Panc1 (cell line): ENCODE measurements at regions not wholly inside any gene's neighbourhood (a gene's known extent, or its start where the extent isn't known, plus 50 kb on each side); places are given as distances from the start of the nearest gene placed in this dataset.

Experiments
- ATAC-seq: fragments of 200-7000 bp; cut with Tn5 transposase; 2 replicates; pipeline ENCODE4 v1.9.1; 2020; ENCODE audit warnings: mild to moderate bottlenecking, moderate library complexity
- BruUV-seq: library from RNA; stranded (reverse); fragments of 400-500 nt; replicated peaks from 2 replicates; lab custom pipeline; 2021; lab: Mats Ljungman, UMichigan
- CTCF ChIA-PET: fragments of 300-600 bp; sonication (Branson Sonifier 250); formaldehyde crosslinking; loops from one replicate; lab custom pipeline; 2022; ENCODE audit warnings: antibody characterized with exemption; lab: Charles Lee
- POLR2A ChIA-PET: fragments of 300-600 bp; sonication (Branson Sonifier 250); formaldehyde crosslinking; loops from one replicate; lab custom pipeline; 2022; ENCODE audit warnings: antibody characterized with exemption; lab: Charles Lee
- DNase-seq: peaks from one replicate; pipeline ENCODE4 v3.0.0-alpha.2; 2010; ENCODE audit warnings: low read depth, low spot score
- H3K27ac ChIP-seq: 2 replicates; pipeline ENCODE4 v1.5.1; 2011; ENCODE audit warnings: mild to moderate bottlenecking, low read length, inconsistent platforms
- H3K27me3 ChIP-seq: fragments of 200-500 bp; sonication (Bioruptor generic); 2 replicates; pipeline ENCODE4 v1.6.0; 2014; ENCODE audit warnings: low read length, inconsistent platforms; ENCODE audit not compliant: control insufficient read depth, insufficient read depth
- H3K36me3 ChIP-seq: fragments of 200-500 bp; sonication (Bioruptor generic); 2 replicates; pipeline ENCODE4 v1.5.1; 2014; ENCODE audit warnings: inconsistent platforms, mild to moderate bottlenecking, low read length, moderate library complexity; ENCODE audit not compliant: control insufficient read depth, insufficient read depth
- H3K4me1 ChIP-seq: 2 replicates; pipeline ENCODE4 v1.5.1; 2011; ENCODE audit warnings: inconsistent platforms, mild to moderate bottlenecking, low read length, moderate library complexity; ENCODE audit not compliant: control insufficient read depth, insufficient read depth
- H3K4me3 ChIP-seq, 2 experiments: 2 replicates each; pipeline ENCODE4 v1.5.1; 2011 to 2012; ENCODE audit warnings: low read depth in 2 of 2, low read length in 2 of 2, mild to moderate bottlenecking in 2 of 2, inconsistent platforms in 1 of 2, moderate library complexity in 1 of 2
- H3K9me3 ChIP-seq: fragments of 200-500 bp; sonication (Bioruptor generic); 2 replicates; pipeline ENCODE4 v1.5.1; 2014; ENCODE audit warnings: low read depth, mild to moderate bottlenecking, inconsistent platforms, low read length, moderate library complexity; ENCODE audit not compliant: control insufficient read depth, insufficient read depth
- CTCF ChIP-seq: fragments of 450-650 bp; IDR thresholded peaks from 2 replicates; pipeline ENCODE4 v1.5.1; 2017; ENCODE audit warnings: mild to moderate bottlenecking
- POLR2AphosphoS5 ChIP-seq: IDR thresholded peaks from 2 replicates; pipeline ENCODE4 v1.6.1; 2012; ENCODE audit warnings: mild to moderate bottlenecking, low read depth, low read length, moderate library complexity
- REST ChIP-seq, 2 experiments: IDR thresholded peaks; 2 replicates each; pipeline ENCODE4 v1.6.1; 2011 to 2012; ENCODE audit warnings: low read depth in 2 of 2, control low read depth in 1 of 2, low read length in 1 of 2, mild to moderate bottlenecking in 1 of 2, moderate library complexity in 1 of 2; ENCODE audit not compliant: insufficient read depth in 1 of 2
- SIN3A ChIP-seq: IDR thresholded peaks from 2 replicates; pipeline ENCODE4 v1.6.1; 2012; ENCODE audit warnings: low read depth, mild to moderate bottlenecking, low read length, moderate library complexity, borderline replicate concordance; ENCODE audit not compliant: insufficient read depth
- TCF7L2 ChIP-seq: IDR thresholded peaks from 2 replicates; pipeline ENCODE4 v1.6.1; 2011; ENCODE audit warnings: mild to moderate bottlenecking, low read depth, low read length, inconsistent platforms
- in situ Hi-C: cut with HindIII; loops from 2 replicates; pipeline ENCODE4 v1.10.0; 2016; ENCODE audit warnings: low sequenced_read_pairs, low pct_unique_long_range_greater_than_20kb
- intact Hi-C: fragments of 100-400 bp; cut with micrococcal nuclease; formaldehyde crosslinking; loops from one replicate; pipeline ENCODE4 v1.10.0; 2022; ENCODE audit not compliant: unreplicated experiment

- ATAC-seq (no peak), DNase-seq (no peak)
- Histone ChIP-seq H3K4me1 (no peaks in the 10 kb centered on the region), H3K36me3 (no peaks in the 10 kb centered on the region), H3K4me3 (no peak overlapping the region), H3K9me3 (no peaks in the 10 kb centered on the region), H3K27ac (no peak overlapping the region), H3K27me3 (no peaks in the 10 kb centered on the region; the same call in 1 of the 2 replicates)
- in situ Hi-C loops (no loop called here), intact Hi-C loops (no loop called here)
- no peak for TF ChIP-seq SIN3A
- TF ChIP-seq POLR2AphosphoS5: no peak
- TF ChIP-seq REST (IDR thresholded peaks at IDR 0.05; ENCODE audit: insufficient read depth in 1 of 2, low read depth in 2 of 2, low read length in 1 of 2): no peak
- TF ChIP-seq CTCF: no peak
- no peak for TF ChIP-seq TCF7L2
- ChIA-PET POLR2A (no interaction called here), CTCF (no interaction called here)
- no TSS peak for BruUV-seq
Observed at GRCh38 chr1:219755234-219755633, 142.3 kb upstream of the ZC3H11B start.

GRCh38 chr1:219754767-219755166 lies 141.9 kb upstream of the ZC3H11B start:
- no peak for TF ChIP-seq CTCF
- no peak for TF ChIP-seq TCF7L2
- TF ChIP-seq POLR2AphosphoS5: no peak
- no peak for TF ChIP-seq REST (IDR thresholded peaks at IDR 0.05; ENCODE audit: insufficient read depth in 1 of 2, low read depth in 2 of 2, low read length in 1 of 2)
- TF ChIP-seq SIN3A: no peak
- POLR2A ChIA-PET: no interaction called here
- in situ Hi-C loops (no loop called here), intact Hi-C loops (no loop called here)
- no TSS peak for BruUV-seq
- CTCF ChIA-PET: no interaction called here
- Histone ChIP-seq H3K27ac (no peak overlapping the region), H3K27me3 (no peaks in the 10 kb centered on the region; the same call in 1 of the 2 replicates), H3K4me3 (no peak overlapping the region), H3K36me3 (no peaks in the 10 kb centered on the region), H3K9me3 (no peaks in the 10 kb centered on the region), H3K4me1 (no peaks in the 10 kb centered on the region)
- DNase-seq (no peak), ATAC-seq (no peak)
